ENCODE measurements at regions not wholly inside any gene's neighbourhood (a gene's known extent, or its start where the extent isn't known, plus 50 kb on each side); places are given as distances from the start of the nearest gene placed in this dataset.

GRCh38 chr9:105148328-105149006 is 96.0 kb upstream of the SLC44A1 start:
- Histone ChIP-seq H3K4me3 (ENCODE audit: low read depth, low read length) (no peak overlapping the region), H3K4me1 (ENCODE audit: control insufficient read depth, insufficient read depth, low read length) (no peaks in the 10 kb centered on the region), H3K27ac (ENCODE audit: extremely low read depth, low read depth, low read length) (no peak overlapping the region), H3K36me3 (ENCODE audit: control insufficient read depth in 2 of 2, insufficient read depth in 1 of 2, low read length in 2 of 2) (no peaks in the 10 kb centered on the region), H3K9me3 (ENCODE audit: control insufficient read depth, insufficient read depth, low read depth, low read length) (no peaks in the 10 kb centered on the region)
- CTCF ChIA-PET = interaction anchor here (1.5 kb wide), 1 partner anchor 8 kb away, joined by 3 read pairs; no protein-coding TSS in a partner anchor
- TF ChIP-seq PATZ1 (tag by site-specific recombination; IDR thresholded peaks at IDR 0.05) = no peak
- TF ChIP-seq ZNF529 (tag by site-specific recombination; IDR thresholded peaks at IDR 0.05; ENCODE audit: insufficient replicate concordance) = no peak
- TF ChIP-seq ZNF664 (tag by site-specific recombination; IDR thresholded peaks at IDR 0.05) = no peak
- no peak for TF ChIP-seq ZSCAN23 (tag by site-specific recombination; IDR thresholded peaks at IDR 0.05)
- no peak for TF ChIP-seq ZNF624 (tag by site-specific recombination; IDR thresholded peaks at IDR 0.05)
- TF ChIP-seq INSM2 (tag by site-specific recombination; IDR thresholded peaks at IDR 0.05) = no peak
- TF ChIP-seq HOXD13 (CRISPR knock-in tag; IDR thresholded peaks at IDR 0.05; ENCODE audit: borderline replicate concordance) = no peak
- no peak for TF ChIP-seq YY2 (tag by site-specific recombination; IDR thresholded peaks at IDR 0.05)
- no peak for TF ChIP-seq KLF10 (tag by site-specific recombination; IDR thresholded peaks at IDR 0.05)
- no peak for TF ChIP-seq MEIS1 (CRISPR knock-in tag; IDR thresholded peaks at IDR 0.05; ENCODE audit: borderline replicate concordance)
- TF ChIP-seq IKZF3 (tag by site-specific recombination; IDR thresholded peaks at IDR 0.05) = no peak
- no peak for TF ChIP-seq HIC1 (tag by site-specific recombination; IDR thresholded peaks at IDR 0.05)
- TF ChIP-seq ZNF112 (tag by site-specific recombination; IDR thresholded peaks at IDR 0.05) = no peak
- TF ChIP-seq ZNF449 (tag by site-specific recombination; IDR thresholded peaks at IDR 0.05) = no peak
- TF ChIP-seq ZNF280D (tag by site-specific recombination; IDR thresholded peaks at IDR 0.05) = no peak
- TF ChIP-seq ZNF19 (tag by site-specific recombination; IDR thresholded peaks at IDR 0.05; ENCODE audit: low read depth) = no peak
- TF ChIP-seq ZNF623 (tag by site-specific recombination; IDR thresholded peaks at IDR 0.05) = no peak
- TF ChIP-seq ZNF791 (tag by site-specific recombination; IDR thresholded peaks at IDR 0.05) = no peak
- POLR2A ChIA-PET = interaction anchor here (0.6 kb wide), 2 partner anchors 151 to 208 kb away, joined by 3 to 4 read pairs; no protein-coding TSS in a partner anchor
